ENCODE measurements at regions not wholly inside any gene's neighbourhood (a gene's known extent, or its start where the extent isn't known, plus 50 kb on each side); places are given as distances from the start of the nearest gene placed in this dataset.

- Histone ChIP-seq H3K27ac (no peak overlapping the region), H3K36me3 (no peaks in the 10 kb centered on the region), H3K4me1 (no peaks in the 10 kb centered on the region), H3K27me3 (no peaks in the 10 kb centered on the region), H3K9me3 (peaks cover 0 to 10% (median 6%) of the 10 kb centered on the region in 3 donors), H3K4me3 (no peak overlapping the region)
- TF ChIP-seq POLR2A (IDR thresholded peaks at IDR 0.05) (no peak), CTCF (IDR thresholded peaks at IDR 0.05) (no peak)
- DNase-seq: no peak
- intact Hi-C loops (cut with DNase I): no loop called here
Measured at GRCh38 chr3:159339131-159339530, 537.3 kb downstream of the MFSD1 start.

GRCh38 chr3:159340877-159341500 lies 539.1 kb downstream of the MFSD1 start:
- intact Hi-C loops (cut with DNase I): no loop called here
- no peaks in the 10 kb centered on the region for H3K27me3 ChIP-seq
- WGBS, 2 donors: 43 to 55% methylated on average over 3 of the region's 3 CpGs
- TF ChIP-seq CTCF (IDR thresholded peaks at IDR 0.05) (no peak), POLR2A (IDR thresholded peaks at IDR 0.05) (no peak)
- H3K4me1 ChIP-seq: no peaks in the 10 kb centered on the region
- no peaks in the 10 kb centered on the region for H3K36me3 ChIP-seq
- H3K27ac ChIP-seq: no peak overlapping the region
- H3K4me3 ChIP-seq: no peak overlapping the region
- no peak for DNase-seq
- H3K9me3 ChIP-seq: peaks cover 0 to 10% (median 6%) of the 10 kb centered on the region in 3 donors

GRCh38 chr3:159346271-159346903 lies 544.5 kb downstream of the MFSD1 start:
- 59 to 65% methylated on average over 5 of the region's 5 CpGs for WGBS, 2 donors

GRCh38 chr3:159348431-159348830 lies 546.6 kb downstream of the MFSD1 start:
- no peaks in the 10 kb centered on the region for H3K9me3 ChIP-seq
- no peak for TF ChIP-seq POLR2A (IDR thresholded peaks at IDR 0.05)
- no peak for TF ChIP-seq CTCF (IDR thresholded peaks at IDR 0.05)
- H3K27ac ChIP-seq: no peak overlapping the region
- no peak overlapping the region for H3K4me3 ChIP-seq
- 63% methylated on average over 3 of the region's 3 CpGs for WGBS, 2 donors
- H3K27me3 ChIP-seq: no peaks in the 10 kb centered on the region
- no peaks in the 10 kb centered on the region for H3K4me1 ChIP-seq
- intact Hi-C loops (cut with DNase I): no loop called here
- DNase-seq: no peak
- H3K36me3 ChIP-seq: no peaks in the 10 kb centered on the region

More at GRCh38 chr3:159346271-159346903, 544.5 kb downstream of the MFSD1 start:
- no peaks in the 10 kb centered on the region for H3K36me3 ChIP-seq
- H3K4me3 ChIP-seq: no peak overlapping the region
- H3K27me3 ChIP-seq: no peaks in the 10 kb centered on the region
- H3K9me3 ChIP-seq: peaks cover 0 to under 1% (median 0%) of the 10 kb centered on the region in 3 donors
- TF ChIP-seq CTCF (IDR thresholded peaks at IDR 0.05) (no peak), POLR2A (IDR thresholded peaks at IDR 0.05) (no peak)
- H3K4me1 ChIP-seq: no peaks in the 10 kb centered on the region
- intact Hi-C loops (cut with DNase I): no loop called here
- no peak overlapping the region for H3K27ac ChIP-seq
- DNase-seq: no peak

GRCh38 chr3:159356606-159357005 lies 554.8 kb downstream of the MFSD1 start:
- TF ChIP-seq CTCF (IDR thresholded peaks at IDR 0.05) (no peak), POLR2A (IDR thresholded peaks at IDR 0.05) (no peak)
- intact Hi-C loops (cut with DNase I): no loop called here
- Histone ChIP-seq H3K4me3 (no peak overlapping the region), H3K4me1 (no peaks in the 10 kb centered on the region), H3K27ac (no peak overlapping the region), H3K27me3 (no peaks in the 10 kb centered on the region), H3K9me3 (no peaks in the 10 kb centered on the region), H3K36me3 (no peaks in the 10 kb centered on the region)
- 67 to 73% methylated on average over 1 of the region's 1 CpG for WGBS, 2 donors
- DNase-seq: no peak
